ENCODE measurements at regions not wholly inside any gene's neighbourhood (a gene's known extent, or its start where the extent isn't known, plus 50 kb on each side); places are given as distances from the start of the nearest gene placed in this dataset.

DNA sequence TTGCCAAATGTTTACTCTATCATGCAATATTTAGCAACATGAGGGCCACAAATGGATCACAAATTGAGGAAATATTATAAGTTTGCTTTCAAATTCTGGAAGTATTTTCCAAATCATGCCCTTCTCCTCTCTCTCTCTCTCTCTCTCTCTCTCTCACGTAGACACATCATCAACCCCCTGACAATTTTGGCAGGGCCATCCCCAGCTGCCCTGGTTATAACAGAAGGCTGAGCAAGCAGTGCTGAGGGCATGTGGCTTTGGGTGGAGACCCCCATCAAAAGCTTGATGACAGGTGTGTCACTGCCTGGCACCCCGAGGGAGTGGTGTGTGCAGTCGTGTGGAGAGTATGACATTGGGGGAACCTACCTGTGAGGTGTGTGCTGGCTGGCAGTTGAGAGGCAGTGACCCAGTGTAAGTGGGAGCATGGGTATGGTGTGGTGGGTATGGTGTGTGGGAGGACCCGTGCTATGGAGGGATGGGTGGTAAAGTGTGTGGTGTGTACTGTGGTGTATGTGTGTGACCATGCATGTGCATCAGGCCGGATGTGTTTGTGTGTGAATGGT is 224.5 kb downstream of the TTC32 start:
- TF ChIP-seq EZH2 (IDR thresholded peaks at IDR 0.05; ENCODE audit: insufficient read depth, poor library complexity, severe bottlenecking) (no peak), EZH2phosphoT487 (IDR thresholded peaks at IDR 0.05; ENCODE audit: insufficient read depth, low read depth) (no peak)
